ENCODE measurements at regions not wholly inside any gene's neighbourhood (a gene's known extent, or its start where the extent isn't known, plus 50 kb on each side); places are given as distances from the start of the nearest gene placed in this dataset.

GRCh38 chr6:835476-836160, 142.7 kb upstream of the EXOC2 start:
- TF ChIP-seq CTCF (IDR thresholded peaks at IDR 0.05) (no peak), EZH2 (IDR thresholded peaks at IDR 0.05) (no peak)
